ENCODE measurements at regions not wholly inside any gene's neighbourhood (a gene's known extent, or its start where the extent isn't known, plus 50 kb on each side); places are given as distances from the start of the nearest gene placed in this dataset.

DNA sequence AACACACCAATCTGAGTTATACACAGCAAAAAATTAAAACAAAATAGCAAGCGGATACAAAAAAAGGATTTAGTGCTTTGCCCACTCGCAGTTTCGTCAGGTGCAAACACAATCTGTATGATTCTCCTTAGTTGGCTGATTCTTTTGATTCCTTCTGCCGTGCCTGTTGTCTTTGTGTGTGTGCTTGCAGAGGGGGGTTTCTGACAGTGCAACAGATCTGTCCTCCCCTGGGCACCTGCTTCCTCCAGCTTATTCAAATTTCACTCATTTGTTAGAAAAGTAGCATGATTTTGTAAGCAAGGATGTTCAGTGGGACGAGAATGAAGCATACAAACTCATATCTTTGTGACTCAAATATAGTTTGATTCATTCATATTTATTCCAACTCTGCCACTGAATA is 74.0 kb upstream of the NEO1 start:
- no peak overlapping the region for H3K27ac ChIP-seq
- DNase-seq: no peak
- H3K4me1 ChIP-seq: no peaks in the 10 kb centered on the region
- H3K4me3 ChIP-seq: no peak overlapping the region
- H3K27me3 ChIP-seq: no peaks in the 10 kb centered on the region
- WGBS, 2 donors: 73 to 76% methylated on average over 5 of the region's 5 CpGs
- intact Hi-C loops (cut with DNase I): no loop called here
- no peaks in the 10 kb centered on the region for H3K9me3 ChIP-seq
- no peaks in the 10 kb centered on the region for H3K36me3 ChIP-seq (replicated peaks in 1 of 2; ENCODE audit: insufficient read depth in 1 of 2, low read depth in 2 of 2)
- no peak for ATAC-seq
- TF ChIP-seq CTCF (IDR thresholded peaks at IDR 0.05) (no peak), POLR2A (IDR thresholded peaks at IDR 0.05) (no peak)

DNA sequence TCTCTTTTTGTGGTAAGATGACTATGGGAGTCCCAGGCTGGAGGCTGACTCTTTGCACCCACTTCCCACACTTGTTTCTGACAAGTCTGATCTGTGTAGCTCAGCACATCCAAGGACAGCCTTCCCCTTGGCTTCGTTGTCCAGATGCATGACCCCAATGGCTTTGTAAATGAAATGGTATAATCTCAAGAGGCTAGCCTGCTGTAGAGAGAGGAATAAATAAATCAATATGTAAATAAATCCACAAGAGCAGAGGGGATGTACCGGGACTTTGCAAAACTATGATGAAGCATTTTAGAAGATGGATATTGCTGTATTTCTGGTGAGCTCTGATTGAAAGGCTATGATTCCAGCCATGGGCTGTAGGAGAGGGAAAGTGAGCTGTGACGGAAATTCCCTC is 79.9 kb upstream of the NEO1 start:
- no peaks in the 10 kb centered on the region for H3K4me1 ChIP-seq
- WGBS, 2 donors: 64% methylated on average over 3 of the region's 3 CpGs
- ATAC-seq: no peak
- no peaks in the 10 kb centered on the region for H3K9me3 ChIP-seq
- no peak overlapping the region for H3K27ac ChIP-seq
- no peak overlapping the region for H3K4me3 ChIP-seq
- H3K36me3 ChIP-seq (replicated peaks in 1 of 2; ENCODE audit: insufficient read depth in 1 of 2, low read depth in 2 of 2): no peaks in the 10 kb centered on the region
- intact Hi-C loops (cut with DNase I): no loop called here
- no peak for DNase-seq
- no peaks in the 10 kb centered on the region for H3K27me3 ChIP-seq
- TF ChIP-seq POLR2A (IDR thresholded peaks at IDR 0.05): no peak
- no peak for TF ChIP-seq CTCF (IDR thresholded peaks at IDR 0.05)

DNA sequence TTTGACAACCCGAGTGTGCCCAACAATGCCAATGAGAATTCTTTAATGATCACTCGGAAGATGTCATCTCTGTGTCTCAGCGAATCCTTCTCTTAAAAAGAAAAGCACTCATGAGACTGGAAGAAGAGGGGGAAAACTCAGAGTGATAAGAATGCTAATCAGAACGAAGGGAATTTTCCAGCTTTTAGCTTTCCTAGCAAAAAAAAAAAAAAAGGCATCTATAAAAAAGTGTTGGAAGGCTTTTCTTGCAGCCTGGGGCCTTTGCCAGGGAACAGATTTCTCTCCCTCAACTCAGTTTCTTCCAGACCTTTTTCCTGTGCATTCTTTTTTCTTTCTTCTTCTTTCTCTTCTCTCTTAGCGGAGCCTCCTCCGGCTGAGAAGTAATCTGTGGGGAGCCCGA is 80.5 kb upstream of the NEO1 start:
- DNase-seq: no peak

GRCh38 chr15:72970933-72971760 is 81.1 kb upstream of the NEO1 start:
- Histone ChIP-seq H3K9me3 (no peaks in the 10 kb centered on the region), H3K27ac (no peak overlapping the region), H3K4me3 (no peak overlapping the region), H3K4me1 (no peaks in the 10 kb centered on the region), H3K36me3 (replicated peaks in 1 of 2; ENCODE audit: insufficient read depth in 1 of 2, low read depth in 2 of 2) (no peaks in the 10 kb centered on the region), H3K27me3 (no peaks in the 10 kb centered on the region)
- TF ChIP-seq CTCF (IDR thresholded peaks at IDR 0.05) (no peak), POLR2A (IDR thresholded peaks at IDR 0.05) (no peak)
- DNase-seq (no peak), ATAC-seq (no peak)
- intact Hi-C loops (cut with DNase I): no loop called here
- WGBS, 2 donors: 28 to 36% methylated on average over 12 of the region's 12 CpGs

More for the DNA sequence above, 80.5 kb upstream of the NEO1 start:
- no peak for TF ChIP-seq CTCF (IDR thresholded peaks at IDR 0.05)
- no peak for TF ChIP-seq POLR2A (IDR thresholded peaks at IDR 0.05)
- intact Hi-C loops (cut with DNase I): no loop called here
- no peaks in the 10 kb centered on the region for H3K4me1 ChIP-seq
- H3K27me3 ChIP-seq: no peaks in the 10 kb centered on the region
- H3K9me3 ChIP-seq: no peaks in the 10 kb centered on the region
- no peak for ATAC-seq
- no peak overlapping the region for H3K27ac ChIP-seq
- 59 to 63% methylated on average over 7 of the region's 7 CpGs for WGBS, 2 donors
- H3K4me3 ChIP-seq: no peak overlapping the region
- H3K36me3 ChIP-seq (replicated peaks in 1 of 2; ENCODE audit: insufficient read depth in 1 of 2, low read depth in 2 of 2): no peaks in the 10 kb centered on the region

GRCh38 chr15:72968531-72968922 is 83.7 kb upstream of the NEO1 start:
- no peak for ATAC-seq
- WGBS, 2 donors: 11 to 13% methylated on average over 5 of the region's 5 CpGs

More at GRCh38 chr15:72968531-72968922, 83.7 kb upstream of the NEO1 start:
- Histone ChIP-seq H3K27me3 (no peaks in the 10 kb centered on the region), H3K27ac (no peak overlapping the region), H3K36me3 (replicated peaks in 1 of 2; ENCODE audit: insufficient read depth in 1 of 2, low read depth in 2 of 2) (no peaks in the 10 kb centered on the region), H3K9me3 (no peaks in the 10 kb centered on the region), H3K4me1 (no peaks in the 10 kb centered on the region), H3K4me3 (no peak overlapping the region)
- intact Hi-C loops (cut with DNase I): no loop called here
- no peak for TF ChIP-seq POLR2A (IDR thresholded peaks at IDR 0.05)
- TF ChIP-seq CTCF (IDR thresholded peaks at IDR 0.05): no peak
- DNase-seq: peak; percentile 23 to 50 (median 32)

Data from body of pancreas (tissue), 4 donors.